HUES48 (cell line): ENCODE measurements at regions not wholly inside any gene's neighbourhood (a gene's known extent, or its start where the extent isn't known, plus 50 kb on each side); places are given as distances from the start of the nearest gene placed in this dataset.

Source experiments
- H3K27ac ChIP-seq: one replicate; pipeline ENCODE4 v1.7.0; 2013; ENCODE audit warnings: low read depth, low read length, inconsistent platforms
- H3K27me3 ChIP-seq: 2 replicates; pipeline ENCODE4 v1.6.1; 2013; ENCODE audit warnings: mild to moderate bottlenecking, low read length; ENCODE audit not compliant: control insufficient read depth, insufficient read depth
- H3K36me3 ChIP-seq: 2 replicates; pipeline ENCODE4 v1.6.1; 2013; ENCODE audit warnings: low read length; ENCODE audit not compliant: control insufficient read depth, insufficient read depth
- H3K4me1 ChIP-seq: 2 replicates; pipeline ENCODE4 v1.6.1; 2013; ENCODE audit warnings: mild to moderate bottlenecking, low read length; ENCODE audit not compliant: control insufficient read depth, insufficient read depth
- H3K4me3 ChIP-seq: 2 replicates; pipeline ENCODE4 v1.5.1; 2013; ENCODE audit warnings: mild to moderate bottlenecking, low read depth, low read length
- H3K9ac ChIP-seq: 2 replicates; pipeline ENCODE4 v1.6.1; 2013; ENCODE audit warnings: mild to moderate bottlenecking, low read depth, low read length, moderate library complexity
- H3K9me3 ChIP-seq: 2 replicates; pipeline ENCODE4 v1.6.1; 2013; ENCODE audit warnings: low read length; ENCODE audit not compliant: control insufficient read depth, insufficient read depth

DNA sequence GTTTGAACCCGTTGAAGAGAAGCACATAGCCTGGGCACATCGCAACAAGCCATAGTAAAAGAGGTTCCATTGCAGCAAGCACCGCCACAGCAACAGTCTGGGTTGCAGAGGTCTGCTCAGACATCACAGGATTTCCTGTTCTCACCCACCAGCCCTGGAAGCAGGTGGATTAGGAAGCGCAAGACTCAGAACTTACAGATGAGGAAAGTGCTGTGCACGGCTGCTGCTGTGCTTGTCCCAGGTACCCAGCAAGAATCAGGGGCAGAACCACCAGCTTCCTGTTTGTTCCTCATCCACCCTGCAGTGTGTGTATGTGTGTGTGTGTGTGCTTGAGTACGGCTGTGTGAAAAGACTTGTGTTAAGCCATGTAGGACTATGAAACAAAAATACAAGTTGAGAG is 124.7 kb upstream of the IRX2 start:
- H3K36me3 ChIP-seq, result no peaks in the 10 kb centered on the region
- H3K27me3 ChIP-seq, result no peaks in the 10 kb centered on the region

DNA sequence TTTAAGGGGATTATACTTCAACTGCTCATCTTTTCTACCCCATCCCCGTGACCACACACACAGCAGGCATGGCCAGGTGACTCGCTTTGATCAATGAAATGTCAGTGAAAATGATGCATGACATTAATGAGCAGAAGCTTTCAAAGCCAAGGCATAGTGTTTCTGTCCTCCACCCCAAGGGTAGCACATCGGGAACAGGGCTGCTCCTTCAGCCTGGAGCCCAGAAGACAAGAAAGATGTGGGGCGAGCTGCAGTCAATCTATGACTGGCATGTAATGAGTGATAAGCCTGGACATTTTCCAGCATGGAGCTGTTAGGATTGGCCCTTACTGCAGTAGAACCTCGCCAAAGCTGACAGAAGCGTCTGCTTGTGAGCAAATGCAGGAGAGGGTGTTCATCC is 122.6 kb upstream of the IRX2 start:
- H3K27me3 ChIP-seq, result no peaks in the 10 kb centered on the region
- no peaks in the 10 kb centered on the region for H3K36me3 ChIP-seq
- H3K4me3 ChIP-seq, result no peak overlapping the region
- no peak overlapping the region for H3K27ac ChIP-seq
- peaks cover 6% of the 10 kb centered on the region; the same call in 1 of the 2 replicates for H3K9me3 ChIP-seq
- no peak overlapping the region for H3K9ac ChIP-seq
- H3K4me1 ChIP-seq, result 0 out of 2 replicates have a peak, but pooled peaks cover 4% of the 10 kb centered on the region

More for the DNA sequence above, 124.7 kb upstream of the IRX2 start:
- no peak overlapping the region for H3K4me3 ChIP-seq
- H3K27ac ChIP-seq, result no peak overlapping the region
- H3K9me3 ChIP-seq, result peaks cover 16% of the 10 kb centered on the region; the same call in 1 of the 2 replicates
- H3K9ac ChIP-seq, result no peak overlapping the region
- 0 out of 2 replicates have a peak, but pooled peaks cover 4% of the 10 kb centered on the region for H3K4me1 ChIP-seq

DNA sequence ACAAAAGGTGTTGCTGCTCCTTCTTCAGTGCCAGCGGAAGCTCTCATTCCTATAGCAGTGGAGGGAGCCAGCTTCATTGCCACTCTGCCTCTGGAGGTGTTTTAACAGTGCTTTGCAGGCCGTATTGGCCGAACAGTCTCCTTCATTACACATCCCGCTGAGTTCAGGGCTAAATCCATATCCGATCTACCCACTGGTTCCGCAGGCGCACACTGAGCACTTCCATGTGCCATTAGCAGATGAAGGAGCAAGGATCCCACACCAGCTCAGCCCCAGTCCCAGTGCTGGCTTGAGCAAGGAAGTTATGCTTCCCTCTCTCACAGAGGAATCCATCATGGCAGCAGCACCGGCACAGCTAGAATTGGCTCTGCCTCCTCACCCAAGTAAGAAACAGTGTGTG is 121.2 kb upstream of the IRX2 start:
- no peaks in the 10 kb centered on the region for H3K9me3 ChIP-seq
- H3K27ac ChIP-seq, result no peak overlapping the region
- no peak overlapping the region for H3K4me3 ChIP-seq
- H3K4me1 ChIP-seq, result 0 out of 2 replicates have a peak, but pooled peaks cover 2% of the 10 kb centered on the region
- H3K36me3 ChIP-seq, result no peaks in the 10 kb centered on the region
- no peaks in the 10 kb centered on the region for H3K27me3 ChIP-seq
- H3K9ac ChIP-seq, result no peak overlapping the region

DNA sequence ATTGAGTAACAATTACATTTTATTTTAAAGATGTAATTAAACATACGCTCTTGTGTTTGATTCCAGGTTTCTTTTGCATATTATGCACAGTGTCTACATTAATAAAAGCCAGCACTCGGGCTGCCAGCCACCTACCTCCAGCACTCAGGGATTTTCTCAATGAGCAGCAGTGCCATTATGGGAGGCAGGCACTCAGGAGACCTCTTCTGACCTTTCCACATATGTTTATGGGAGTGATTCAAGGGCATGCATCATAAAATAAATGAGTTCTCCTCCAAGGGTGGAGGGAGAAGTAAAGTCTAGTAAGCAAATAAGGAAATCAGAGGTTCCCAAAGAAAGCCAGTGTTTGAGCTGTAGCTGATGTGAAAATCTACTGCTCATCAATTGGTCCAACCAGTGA is 119.8 kb upstream of the IRX2 start:
- no peaks in the 10 kb centered on the region for H3K36me3 ChIP-seq
- H3K27me3 ChIP-seq, result no peaks in the 10 kb centered on the region
- no peak overlapping the region for H3K27ac ChIP-seq

DNA sequence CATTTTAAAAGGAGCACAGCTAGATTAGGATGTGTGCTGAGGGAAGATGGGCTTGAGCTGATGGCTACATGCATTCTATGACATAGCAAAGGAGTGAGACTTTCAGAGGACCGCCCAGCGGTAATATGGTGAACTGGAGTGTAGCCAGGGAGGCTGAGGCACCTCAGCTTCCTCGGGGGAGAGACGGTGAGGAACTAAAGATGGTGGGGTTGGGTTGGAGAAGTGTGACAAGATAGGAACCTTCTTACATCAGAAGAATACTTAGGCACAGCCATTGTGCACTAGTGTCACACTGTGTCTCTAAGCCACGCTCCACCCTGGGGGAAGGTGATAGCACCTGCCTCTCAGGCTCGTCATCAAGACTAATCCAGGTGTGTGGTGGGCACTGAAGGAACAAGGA is 118.0 kb upstream of the IRX2 start:
- Histone ChIP-seq H3K4me1 (no peaks in the 10 kb centered on the region), H3K9me3 (no peaks in the 10 kb centered on the region), H3K4me3 (no peak overlapping the region), H3K36me3 (no peaks in the 10 kb centered on the region), H3K9ac (no peak overlapping the region), H3K27ac (no peak overlapping the region), H3K27me3 (no peaks in the 10 kb centered on the region)

More for the DNA sequence above, 119.8 kb upstream of the IRX2 start:
- Histone ChIP-seq H3K9ac (no peak overlapping the region), H3K4me1 (no peaks in the 10 kb centered on the region), H3K4me3 (no peak overlapping the region), H3K9me3 (no peaks in the 10 kb centered on the region)

DNA sequence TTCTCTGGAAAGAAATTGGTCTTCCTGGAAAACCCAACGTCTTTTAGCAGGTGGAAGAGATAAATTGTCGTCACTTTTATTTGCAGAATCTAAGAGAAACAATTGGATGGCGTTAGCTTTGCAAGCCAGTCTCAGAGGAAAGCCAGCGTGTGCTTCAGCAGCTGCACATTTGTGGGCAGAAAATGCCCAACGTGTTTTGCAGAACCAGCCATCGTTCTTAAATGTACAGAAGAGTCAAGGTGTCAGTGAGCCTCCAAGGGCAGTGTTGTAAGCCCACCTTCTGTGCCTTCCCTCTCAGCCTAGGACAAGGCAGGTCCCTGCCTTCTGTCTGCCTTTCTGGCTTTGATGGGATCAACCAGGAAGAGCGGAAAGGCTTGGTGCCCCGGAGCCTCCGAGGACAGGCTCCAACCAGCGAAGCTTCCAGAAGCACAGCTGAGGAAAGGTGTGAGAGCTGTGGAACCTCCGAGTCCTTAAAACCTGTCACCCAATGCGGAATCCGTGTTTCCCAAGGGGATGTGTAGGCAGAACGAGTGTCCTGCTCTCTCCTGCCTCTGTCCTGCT is 116.0 kb upstream of the IRX2 start:
- Histone ChIP-seq H3K27ac (no peak overlapping the region), H3K4me3 (no peak overlapping the region), H3K36me3 (no peaks in the 10 kb centered on the region), H3K4me1 (no peaks in the 10 kb centered on the region), H3K27me3 (no peaks in the 10 kb centered on the region), H3K9me3 (no peaks in the 10 kb centered on the region), H3K9ac (no peak overlapping the region)

DNA sequence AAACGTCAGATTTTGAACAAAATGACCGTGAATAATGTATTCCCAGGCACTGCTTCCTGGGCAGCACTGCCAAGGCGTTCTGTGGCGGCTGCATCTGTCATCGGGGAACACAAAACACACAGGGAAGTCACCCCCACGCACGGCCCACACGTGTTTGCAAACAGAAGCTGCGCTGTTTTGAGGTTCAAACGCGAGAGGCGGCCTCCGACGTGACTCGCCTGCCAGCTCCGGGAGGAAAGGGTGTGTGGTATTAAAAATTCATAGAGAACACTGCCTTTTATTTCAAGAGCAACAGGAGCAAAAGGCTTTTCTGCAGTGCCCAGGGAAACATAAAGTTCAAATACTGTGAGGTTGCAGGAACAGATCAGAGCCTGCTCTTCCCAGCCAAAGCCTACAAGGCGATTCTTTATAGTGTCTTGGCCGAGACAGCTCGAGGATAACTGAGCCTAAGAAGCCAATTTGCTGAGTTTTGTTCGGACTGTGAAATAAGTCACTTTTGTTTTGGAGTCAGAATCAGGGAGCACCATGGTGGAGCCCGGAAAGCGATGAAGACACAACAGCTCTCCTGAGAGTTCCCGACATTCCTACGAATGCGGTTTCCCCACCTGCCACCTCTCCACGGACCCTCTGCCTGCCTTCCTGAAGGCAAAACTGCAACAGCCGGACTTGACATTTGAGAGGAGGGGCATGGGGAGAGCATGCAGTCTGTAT is 115.3 kb upstream of the IRX2 start:
- Histone ChIP-seq H3K36me3 (no peaks in the 10 kb centered on the region), H3K9me3 (no peaks in the 10 kb centered on the region), H3K4me3 (no peak overlapping the region), H3K4me1 (no peaks in the 10 kb centered on the region), H3K27ac (no peak overlapping the region), H3K27me3 (no peaks in the 10 kb centered on the region), H3K9ac (no peak overlapping the region)

DNA sequence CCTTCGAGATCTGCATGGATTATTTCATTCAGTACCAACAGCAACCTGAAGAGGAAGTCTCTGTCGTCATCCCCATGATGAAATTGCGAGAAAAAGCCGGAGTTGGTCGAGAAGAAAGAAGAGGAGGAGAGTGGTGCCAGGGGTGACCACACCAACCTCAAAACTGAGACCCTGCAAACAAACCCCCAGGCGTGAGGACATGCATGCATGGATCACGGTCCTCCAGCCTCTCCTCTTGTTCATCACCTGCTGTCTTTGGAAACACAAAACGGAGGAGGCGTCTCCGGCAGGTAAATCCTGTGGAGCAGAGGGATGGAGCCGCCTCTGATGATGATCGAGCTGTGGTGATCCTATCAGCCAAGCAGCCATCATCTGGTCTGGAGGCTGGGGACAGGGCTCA is 114.4 kb upstream of the IRX2 start:
- no peak overlapping the region for H3K27ac ChIP-seq

DNA sequence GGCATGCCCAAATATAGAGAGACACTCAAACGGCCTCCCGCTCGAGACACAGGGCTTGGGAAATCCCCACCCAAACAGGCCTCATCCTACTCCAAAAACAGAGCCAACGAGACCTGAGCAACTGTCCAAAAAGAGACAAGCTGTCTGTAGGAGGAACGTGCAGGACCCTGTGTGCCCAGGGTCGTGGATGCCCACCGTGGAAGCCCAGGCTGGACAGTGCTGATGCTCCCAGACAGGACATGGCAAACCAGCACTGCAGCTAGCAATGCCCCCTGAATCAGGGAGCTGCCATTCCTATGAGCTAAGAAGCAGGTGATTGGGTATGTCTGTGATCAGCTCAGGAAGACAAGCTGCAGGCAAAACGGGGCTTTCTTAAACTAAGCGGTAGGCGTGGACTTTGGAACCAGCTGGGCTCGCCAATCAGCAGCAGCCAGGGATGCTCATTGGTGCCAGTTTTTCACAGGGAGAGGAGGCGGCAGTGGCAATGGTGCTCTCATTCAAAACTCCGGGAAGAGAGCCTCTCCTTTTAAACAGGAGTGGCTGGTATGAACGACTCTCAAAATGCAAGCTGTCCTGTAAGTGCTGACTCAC is 113.1 kb upstream of the IRX2 start:
- Histone ChIP-seq H3K27ac (no peak overlapping the region), H3K4me1 (no peaks in the 10 kb centered on the region), H3K27me3 (no peaks in the 10 kb centered on the region), H3K36me3 (no peaks in the 10 kb centered on the region), H3K9ac (no peak overlapping the region), H3K9me3 (no peaks in the 10 kb centered on the region), H3K4me3 (no peak overlapping the region)

More for the DNA sequence above, 114.4 kb upstream of the IRX2 start:
- Histone ChIP-seq H3K4me3 (no peak overlapping the region), H3K27me3 (no peaks in the 10 kb centered on the region), H3K9ac (no peak overlapping the region), H3K36me3 (no peaks in the 10 kb centered on the region), H3K4me1 (no peaks in the 10 kb centered on the region), H3K9me3 (no peaks in the 10 kb centered on the region)

DNA sequence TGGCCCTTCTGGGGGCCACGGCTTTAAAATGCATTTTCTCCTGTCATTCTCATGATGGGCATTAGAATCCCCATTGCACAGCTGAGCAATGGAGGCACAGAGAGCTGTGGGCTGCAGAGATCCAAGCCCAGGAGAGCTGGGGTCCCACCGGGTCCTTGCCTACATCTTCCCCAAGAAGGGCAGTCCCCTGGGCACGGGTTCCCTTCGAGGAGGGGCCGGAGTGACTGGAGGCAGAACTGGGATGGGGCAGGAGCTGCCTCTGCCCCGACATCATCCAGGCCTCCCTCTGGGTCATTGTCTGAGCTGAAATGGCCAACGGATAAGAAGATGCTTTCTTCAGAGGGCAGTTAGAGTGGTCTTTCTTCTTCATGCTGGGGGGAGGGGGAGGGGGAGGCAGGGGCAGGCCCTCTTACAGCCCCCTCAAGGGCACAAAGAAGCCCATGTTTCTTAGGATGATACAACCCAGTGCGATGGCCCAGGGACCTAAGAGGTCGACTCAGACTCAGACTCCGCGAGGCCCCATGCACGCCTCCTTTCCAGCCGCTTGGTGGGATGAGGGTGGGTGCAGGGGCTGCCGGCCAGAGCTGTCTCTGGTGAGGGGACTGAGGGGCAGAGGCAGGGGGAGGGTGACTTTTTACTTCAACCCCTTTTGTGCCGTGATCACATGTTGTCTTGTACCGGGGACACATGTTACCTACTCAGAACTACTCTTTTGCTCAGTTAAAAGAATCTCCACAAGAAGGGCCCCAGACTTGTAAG is 112.4 kb upstream of the IRX2 start:
- Histone ChIP-seq H3K27ac (no peak overlapping the region), H3K4me1 (no peaks in the 10 kb centered on the region), H3K36me3 (no peaks in the 10 kb centered on the region), H3K27me3 (no peaks in the 10 kb centered on the region), H3K9me3 (no peaks in the 10 kb centered on the region), H3K4me3 (no peak overlapping the region), H3K9ac (no peak overlapping the region)

DNA sequence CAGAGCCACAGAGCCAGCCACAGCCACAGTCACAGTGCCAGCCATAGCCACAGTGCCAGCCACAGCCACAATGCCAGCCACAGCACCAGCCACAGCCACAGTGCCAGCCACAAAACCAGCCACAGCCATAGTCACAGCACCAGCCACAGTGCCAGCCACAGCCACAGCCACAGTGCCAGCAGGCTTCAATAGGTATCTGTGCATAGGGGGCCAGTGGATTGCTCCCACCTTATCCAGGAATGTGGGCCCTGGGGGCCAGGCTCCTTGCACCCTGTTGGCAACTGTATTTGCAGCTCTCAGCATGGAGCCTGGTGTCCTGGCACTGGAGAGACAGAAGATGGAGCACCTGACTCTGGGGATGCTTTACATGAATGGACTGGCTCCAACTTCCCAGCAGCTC is 111.7 kb upstream of the IRX2 start:
- Histone ChIP-seq H3K36me3 (no peaks in the 10 kb centered on the region), H3K4me3 (no peak overlapping the region), H3K27me3 (no peaks in the 10 kb centered on the region), H3K9ac (no peak overlapping the region), H3K27ac (no peak overlapping the region), H3K4me1 (no peaks in the 10 kb centered on the region), H3K9me3 (no peaks in the 10 kb centered on the region)
